Pancreas (tissue), 10 donors: ENCODE measurements at regions not wholly inside any gene's neighbourhood (a gene's known extent, or its start where the extent isn't known, plus 50 kb on each side); places are given as distances from the start of the nearest gene placed in this dataset.

Experiments
- ATAC-seq, 4 donors: fragments of 200-7000 bp; cut with Tn5 transposase; one replicate each; pipeline versions ENCODE4 v1.8.0 to v1.9.1; 2020; ENCODE audit warnings: mild to moderate bottlenecking in 4 of 4, moderate library complexity in 4 of 4
- DNase-seq, 6 donors: peaks; one replicate each; pipeline ENCODE4 v3.0.0-alpha.2; 2020
- FAIRE-seq: peaks from 2 replicates; lab custom pipeline; 2012; peaks lifted over from hg19 to GRCh38; lab: Jason Lieb, UNC
- H3K27ac ChIP-seq, 4 donors: fragments of 200-600 bp; sonication (generic); 1 replicate in 3 of 4; 2 replicates in 1 of 4; pipeline versions ENCODE4 v1.5.0 to v1.8.0; 2020
- H3K27me3 ChIP-seq, 4 donors: fragments of 200-600 bp; one replicate each; pipeline ENCODE4 v1.8.0; 2021
- H3K36me3 ChIP-seq, 3 donors: fragments of 200-600 bp; sonication (generic) in 1 of 3; one replicate each; pipeline versions ENCODE4 v1.5.0 to v1.8.0; 2020 to 2021
- H3K4me1 ChIP-seq, 3 donors: fragments of 200-600 bp; one replicate each; pipeline ENCODE4 v1.8.0; 2021
- H3K4me3 ChIP-seq, 4 donors: fragments of 200-600 bp; sonication (generic) in 2 of 4; one replicate each; pipeline versions ENCODE4 v1.5.0 to v1.8.0; 2020 to 2021
- H3K9me3 ChIP-seq, 4 donors: fragments of 200-600 bp; one replicate each; pipeline ENCODE4 v1.8.0; 2021
- WGBS, 2 donors: extraction: QIAGEN DNeasy Blood & Tissue Kit; methylation state at CpG; one replicate each; pipeline ENCODE4 v1.1.7; 2013; 5-methylcytosine and 5-hydroxymethylcytosine counted together
- intact Hi-C, 3 donors: fragments of 100-400 bp; cut with DNase I; formaldehyde crosslinking; loops; one replicate each; pipeline versions ENCODE4 v1.11.1 to v1.14.2; 2022
- TF ChIP-seq, protein P1 (sequence below), 4 donors: fragments of 200-600 bp; sonication (generic) in 3 of 4; IDR thresholded peaks; one replicate each; pipeline versions ENCODE4 v1.5.0 to v1.8.0; 2021; ENCODE audit warnings: antibody characterized with exemption in 4 of 4
- donor health status: healthy with polysubstance abuse.
- donor health status: DM: no; HTN: no; CAD: no; lungs with moderate emphysema.
- donor health status: DM: no; HTN: no; CAD: no.
- donor health status: control.
- donor health status: control.
- donor health status: Bipolar disorder and iron deficiency.
- donor health status: DM: yes; HTN: yes; CAD: no.
- donor health status: DM: no; HTN: no; CAD: no.
- donor health status: DM: no; HTN: no; CAD: no.
- donor health status: DM: yes; HTN: yes; CAD: no.

DNA sequence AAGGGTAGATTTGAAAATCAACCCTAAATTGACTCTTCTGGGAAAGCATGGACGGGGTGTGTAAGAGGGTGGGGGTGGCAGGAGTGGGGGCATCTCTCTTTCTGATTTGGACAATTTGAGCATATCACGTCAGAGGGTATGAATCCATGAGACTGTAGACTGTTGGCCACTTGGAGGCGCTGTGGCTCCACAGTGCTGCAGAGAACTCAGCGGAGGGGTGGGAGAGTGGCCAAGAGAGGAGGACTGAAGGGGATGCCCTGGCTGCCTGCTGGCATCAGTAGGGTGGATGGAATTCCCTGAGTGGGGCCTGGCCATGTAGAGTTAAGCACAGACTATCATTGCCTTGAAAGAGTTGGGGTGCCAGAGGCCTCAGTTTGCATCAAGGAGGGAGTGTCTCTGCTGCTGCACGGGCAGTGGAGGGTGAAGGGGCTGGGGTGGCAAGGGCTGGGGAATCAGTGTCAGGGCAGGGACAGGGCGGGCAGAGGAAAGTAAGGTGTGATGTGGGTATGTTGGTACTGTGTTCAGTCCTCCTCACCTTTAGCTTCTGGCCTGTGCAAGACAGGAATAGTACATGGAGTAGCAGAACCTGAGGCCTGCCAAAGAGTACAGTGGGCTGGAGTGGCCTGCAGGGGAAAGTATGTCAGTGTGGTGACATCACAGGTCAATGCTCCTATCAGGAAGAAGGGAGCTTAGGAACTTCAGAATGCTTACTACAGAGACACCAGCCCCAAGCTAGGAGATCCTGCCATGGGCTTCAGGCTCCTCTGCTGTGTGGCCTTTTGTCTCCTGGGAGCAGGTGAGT is 133.5 kb upstream of the PRSS58 start:
- TF ChIP-seq, protein P1, sequence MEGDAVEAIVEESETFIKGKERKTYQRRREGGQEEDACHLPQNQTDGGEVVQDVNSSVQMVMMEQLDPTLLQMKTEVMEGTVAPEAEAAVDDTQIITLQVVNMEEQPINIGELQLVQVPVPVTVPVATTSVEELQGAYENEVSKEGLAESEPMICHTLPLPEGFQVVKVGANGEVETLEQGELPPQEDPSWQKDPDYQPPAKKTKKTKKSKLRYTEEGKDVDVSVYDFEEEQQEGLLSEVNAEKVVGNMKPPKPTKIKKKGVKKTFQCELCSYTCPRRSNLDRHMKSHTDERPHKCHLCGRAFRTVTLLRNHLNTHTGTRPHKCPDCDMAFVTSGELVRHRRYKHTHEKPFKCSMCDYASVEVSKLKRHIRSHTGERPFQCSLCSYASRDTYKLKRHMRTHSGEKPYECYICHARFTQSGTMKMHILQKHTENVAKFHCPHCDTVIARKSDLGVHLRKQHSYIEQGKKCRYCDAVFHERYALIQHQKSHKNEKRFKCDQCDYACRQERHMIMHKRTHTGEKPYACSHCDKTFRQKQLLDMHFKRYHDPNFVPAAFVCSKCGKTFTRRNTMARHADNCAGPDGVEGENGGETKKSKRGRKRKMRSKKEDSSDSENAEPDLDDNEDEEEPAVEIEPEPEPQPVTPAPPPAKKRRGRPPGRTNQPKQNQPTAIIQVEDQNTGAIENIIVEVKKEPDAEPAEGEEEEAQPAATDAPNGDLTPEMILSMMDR (IDR thresholded peaks at IDR 0.05), result no peak
- FAIRE-seq (no peak), DNase-seq (peak in 1 of 6 donors; percentile 42), ATAC-seq (peak in 2 of 4 donors; percentile 29 to 35)
- intact Hi-C loops, result no loop called here
- Histone ChIP-seq H3K4me3 (no peak overlapping the region), H3K27ac (no peak overlapping the region), H3K9me3 (no peaks in the 10 kb centered on the region), H3K27me3 (no peaks in the 10 kb centered on the region), H3K4me1 (no peaks in the 10 kb centered on the region), H3K36me3 (no peaks in the 10 kb centered on the region)
- WGBS, 2 donors, result 85 to 86% methylated on average over 6 of the region's 6 CpGs

DNA sequence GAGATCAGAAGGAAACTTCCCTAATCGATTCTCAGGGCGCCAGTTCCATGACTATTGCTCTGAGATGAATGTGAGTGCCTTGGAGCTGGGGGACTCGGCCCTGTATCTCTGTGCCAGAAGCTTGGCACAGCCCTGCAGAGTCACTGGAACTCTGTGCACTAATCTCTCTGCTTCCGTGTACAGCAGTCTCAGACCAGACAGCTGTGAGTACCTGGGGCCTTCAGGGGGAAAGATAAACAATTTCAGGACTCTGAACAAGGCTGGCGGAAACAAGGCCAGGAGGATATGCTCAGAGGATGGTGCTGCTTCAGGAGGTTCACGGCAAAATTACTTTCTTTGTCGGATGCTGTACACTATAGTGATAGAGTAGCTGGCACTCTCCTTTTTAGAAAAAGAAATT is 131.7 kb upstream of the PRSS58 start:
- WGBS, 2 donors, result 51 to 57% methylated on average over 7 of the region's 7 CpGs
- intact Hi-C loops, result no loop called here
- TF ChIP-seq, protein P1 (IDR thresholded peaks at IDR 0.05), result no peak
- H3K36me3 ChIP-seq, result no peaks in the 10 kb centered on the region
- FAIRE-seq (no peak), DNase-seq (peak in 1 of 6 donors; percentile 10), ATAC-seq (peak; percentile 44 to 79 (median 74))
- no peaks in the 10 kb centered on the region for H3K9me3 ChIP-seq
- H3K27ac ChIP-seq, result no peak overlapping the region
- no peaks in the 10 kb centered on the region for H3K27me3 ChIP-seq
- H3K4me1 ChIP-seq, result no peaks in the 10 kb centered on the region
- H3K4me3 ChIP-seq, result no peak overlapping the region

DNA sequence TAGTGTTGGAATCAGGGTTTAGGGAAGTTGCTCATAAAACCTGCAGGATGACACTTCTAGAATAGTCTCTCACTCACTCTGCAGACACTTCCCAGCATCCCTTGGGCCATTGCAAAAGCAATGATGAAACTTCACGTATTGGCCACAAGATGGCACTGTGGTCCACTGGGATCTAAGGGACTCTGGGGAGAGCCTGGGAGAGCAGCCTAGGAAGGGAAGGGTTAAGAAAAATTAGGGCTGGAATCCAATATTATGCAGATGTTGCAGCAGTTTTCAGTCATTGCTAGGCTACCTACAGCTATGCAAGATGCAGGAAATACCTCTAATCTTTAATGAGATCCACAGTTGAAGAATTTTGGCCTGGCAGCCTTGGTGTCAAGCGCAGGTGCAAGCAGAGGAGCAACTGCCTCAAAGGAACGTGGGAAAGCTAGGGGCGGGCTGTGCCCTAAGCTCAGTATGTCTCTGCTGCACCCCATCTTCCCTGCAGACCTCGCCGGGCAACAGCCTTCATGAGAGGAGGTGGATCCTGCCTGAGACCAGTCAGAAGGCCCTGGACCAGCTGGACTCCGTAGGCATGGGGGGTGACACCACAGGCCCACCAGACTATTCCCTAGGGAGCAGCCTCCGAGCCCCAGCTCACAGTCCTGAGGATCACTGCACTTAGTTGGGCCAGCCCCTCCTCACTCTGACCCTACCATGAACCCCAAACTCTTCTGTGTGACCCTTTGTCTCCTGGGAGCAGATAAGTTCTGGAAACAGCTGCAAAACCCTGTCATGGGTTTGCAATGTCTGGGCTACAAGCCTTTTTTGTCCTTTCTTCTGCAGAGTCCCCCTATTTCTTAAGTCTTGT is 127.9 kb upstream of the PRSS58 start:
- Histone ChIP-seq H3K4me1 (no peaks in the 10 kb centered on the region), H3K27me3 (no peaks in the 10 kb centered on the region), H3K4me3 (no peak overlapping the region), H3K27ac (no peak overlapping the region), H3K9me3 (no peaks in the 10 kb centered on the region), H3K36me3 (no peaks in the 10 kb centered on the region)
- no peak for FAIRE-seq
- TF ChIP-seq, protein P1 (IDR thresholded peaks at IDR 0.05), result peak; percentile 26 to 55 (median 33)
- 56 to 64% methylated on average over 8 of the region's 8 CpGs for WGBS, 2 donors
- peak; percentile 76 to 90 (median 86) for ATAC-seq
- intact Hi-C loops, result no loop called here
- peak in 2 of 6 donors; percentile 12 to 40 for DNase-seq

DNA sequence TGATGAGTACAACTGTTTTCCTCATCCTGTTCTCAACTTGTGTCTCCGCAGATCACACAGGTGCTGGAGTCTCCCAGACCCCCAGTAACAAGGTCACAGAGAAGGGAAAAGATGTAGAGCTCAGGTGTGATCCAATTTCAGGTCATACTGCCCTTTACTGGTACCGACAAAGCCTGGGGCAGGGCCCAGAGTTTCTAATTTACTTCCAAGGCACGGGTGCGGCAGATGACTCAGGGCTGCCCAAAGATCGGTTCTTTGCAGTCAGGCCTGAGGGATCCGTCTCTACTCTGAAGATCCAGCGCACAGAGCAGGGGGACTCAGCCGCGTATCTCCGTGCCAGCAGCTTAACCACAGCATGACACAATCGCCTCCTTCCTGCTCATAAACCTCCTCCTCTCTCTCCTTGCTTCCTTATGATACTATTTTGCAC is 126.7 kb upstream of the PRSS58 start:
- ATAC-seq, result peak in 3 of 4 donors; percentile 6 to 42 (median 35)
- intact Hi-C loops, result no loop called here
- H3K9me3 ChIP-seq, result no peaks in the 10 kb centered on the region
- WGBS, 2 donors, result 61 to 68% methylated on average over 11 of the region's 11 CpGs
- no peak for DNase-seq
- H3K4me3 ChIP-seq, result no peak overlapping the region
- FAIRE-seq, result no peak
- H3K4me1 ChIP-seq, result no peaks in the 10 kb centered on the region
- H3K27ac ChIP-seq, result no peak overlapping the region
- TF ChIP-seq, protein P1 (IDR thresholded peaks at IDR 0.05), result no peak
- H3K27me3 ChIP-seq, result no peaks in the 10 kb centered on the region
- H3K36me3 ChIP-seq, result no peaks in the 10 kb centered on the region
